ENCODE measurements at regions not wholly inside any gene's neighbourhood (a gene's known extent, or its start where the extent isn't known, plus 50 kb on each side); places are given as distances from the start of the nearest gene placed in this dataset.

- TF ChIP-seq, protein P1, sequence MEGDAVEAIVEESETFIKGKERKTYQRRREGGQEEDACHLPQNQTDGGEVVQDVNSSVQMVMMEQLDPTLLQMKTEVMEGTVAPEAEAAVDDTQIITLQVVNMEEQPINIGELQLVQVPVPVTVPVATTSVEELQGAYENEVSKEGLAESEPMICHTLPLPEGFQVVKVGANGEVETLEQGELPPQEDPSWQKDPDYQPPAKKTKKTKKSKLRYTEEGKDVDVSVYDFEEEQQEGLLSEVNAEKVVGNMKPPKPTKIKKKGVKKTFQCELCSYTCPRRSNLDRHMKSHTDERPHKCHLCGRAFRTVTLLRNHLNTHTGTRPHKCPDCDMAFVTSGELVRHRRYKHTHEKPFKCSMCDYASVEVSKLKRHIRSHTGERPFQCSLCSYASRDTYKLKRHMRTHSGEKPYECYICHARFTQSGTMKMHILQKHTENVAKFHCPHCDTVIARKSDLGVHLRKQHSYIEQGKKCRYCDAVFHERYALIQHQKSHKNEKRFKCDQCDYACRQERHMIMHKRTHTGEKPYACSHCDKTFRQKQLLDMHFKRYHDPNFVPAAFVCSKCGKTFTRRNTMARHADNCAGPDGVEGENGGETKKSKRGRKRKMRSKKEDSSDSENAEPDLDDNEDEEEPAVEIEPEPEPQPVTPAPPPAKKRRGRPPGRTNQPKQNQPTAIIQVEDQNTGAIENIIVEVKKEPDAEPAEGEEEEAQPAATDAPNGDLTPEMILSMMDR (IDR thresholded peaks at IDR 0.05; ENCODE audit: borderline replicate concordance), result no peak
- no peak for DNase-seq
- intact Hi-C loops (cut with micrococcal nuclease), result no loop called here
- Histone ChIP-seq H3K27me3 (ENCODE audit: low read depth) (no peaks in the 10 kb centered on the region), H3K9me3 (replicated peaks) (no peaks in the 10 kb centered on the region), H3K27ac (replicated peaks) (no peak overlapping the region), H3K4me3 (no peak overlapping the region), H3K4me1 (peaks cover 11% of the 10 kb centered on the region), H3K36me3 (no peaks in the 10 kb centered on the region)
These were observed 246.9 kb downstream of the RPS24 start for GRCh38 chr10:78280604-78281003.

DNA sequence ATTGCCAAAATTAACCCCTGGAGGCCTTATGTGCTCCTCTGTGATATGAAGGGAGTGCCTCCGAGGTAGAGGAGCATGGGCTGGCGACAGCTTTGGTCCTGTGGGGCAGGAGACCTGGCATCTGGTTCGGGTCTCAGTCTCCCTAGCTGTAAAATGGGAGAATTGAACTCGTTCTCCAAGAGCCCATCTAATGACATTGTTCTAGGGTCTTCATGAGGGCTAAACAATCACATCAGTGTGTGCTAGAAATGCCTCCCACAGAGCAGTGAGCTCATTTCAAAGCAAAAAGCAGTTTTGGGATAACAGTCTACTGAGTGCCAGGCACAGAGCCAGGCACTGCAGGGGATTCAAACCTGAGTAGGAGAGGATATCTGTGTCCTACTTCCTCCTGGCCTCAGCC lies 248.0 kb downstream of the RPS24 start:
- intact Hi-C loops (cut with micrococcal nuclease), result no loop called here
- Histone ChIP-seq H3K27ac (replicated peaks) (no peak overlapping the region), H3K27me3 (ENCODE audit: low read depth) (no peaks in the 10 kb centered on the region), H3K9me3 (replicated peaks) (no peaks in the 10 kb centered on the region), H3K4me3 (no peak overlapping the region), H3K4me1 (peaks cover 11% of the 10 kb centered on the region), H3K36me3 (no peaks in the 10 kb centered on the region)
- TF ChIP-seq, protein P1 (IDR thresholded peaks at IDR 0.05; ENCODE audit: borderline replicate concordance), result no peak
- DNase-seq, result no peak

- no peak for DNase-seq
- Histone ChIP-seq H3K4me3 (no peak overlapping the region), H3K4me1 (no peaks in the 10 kb centered on the region), H3K9me3 (replicated peaks) (no peaks in the 10 kb centered on the region), H3K27me3 (ENCODE audit: low read depth) (no peaks in the 10 kb centered on the region), H3K36me3 (no peaks in the 10 kb centered on the region), H3K27ac (replicated peaks) (no peak overlapping the region)
- intact Hi-C loops (cut with micrococcal nuclease), result no loop called here
- TF ChIP-seq, protein P1 (IDR thresholded peaks at IDR 0.05; ENCODE audit: borderline replicate concordance), result no peak
These were observed 249.5 kb downstream of the RPS24 start for GRCh38 chr10:78283069-78283682.

- Histone ChIP-seq H3K4me1 (no peaks in the 10 kb centered on the region), H3K27ac (replicated peaks) (no peak overlapping the region), H3K27me3 (ENCODE audit: low read depth) (no peaks in the 10 kb centered on the region), H3K36me3 (no peaks in the 10 kb centered on the region), H3K4me3 (no peak overlapping the region), H3K9me3 (replicated peaks) (no peaks in the 10 kb centered on the region)
- TF ChIP-seq, protein P1 (IDR thresholded peaks at IDR 0.05; ENCODE audit: borderline replicate concordance), result no peak
- DNase-seq, result no peak
- intact Hi-C loops (cut with micrococcal nuclease), result no loop called here
These were observed 250.7 kb downstream of the RPS24 start for GRCh38 chr10:78284381-78284780.

DNA sequence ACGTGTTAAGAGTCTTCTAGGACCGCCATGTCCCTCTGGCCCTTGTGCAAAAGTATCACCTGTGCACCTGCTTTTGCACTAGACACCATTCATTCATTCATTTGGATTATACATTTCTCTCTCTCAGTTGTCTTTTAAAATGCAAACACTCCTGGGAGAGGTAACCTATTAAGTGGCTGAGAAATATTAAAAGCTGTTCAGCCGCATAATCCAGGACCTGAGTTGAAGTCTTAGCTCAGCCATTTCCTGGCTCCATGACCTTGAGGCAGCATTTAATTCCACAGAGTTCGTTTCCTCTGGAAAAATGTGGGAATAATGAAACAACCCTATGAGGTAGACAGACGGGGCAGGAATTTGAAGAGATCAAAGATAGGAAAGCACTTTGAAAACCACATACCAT lies 251.6 kb downstream of the RPS24 start:
- Histone ChIP-seq H3K27ac (replicated peaks) (no peak overlapping the region), H3K9me3 (replicated peaks) (no peaks in the 10 kb centered on the region), H3K4me3 (no peak overlapping the region), H3K4me1 (no peaks in the 10 kb centered on the region), H3K27me3 (ENCODE audit: low read depth) (no peaks in the 10 kb centered on the region), H3K36me3 (no peaks in the 10 kb centered on the region)
- TF ChIP-seq, protein P1 (IDR thresholded peaks at IDR 0.05; ENCODE audit: borderline replicate concordance), result no peak
- no peak for DNase-seq
- intact Hi-C loops (cut with micrococcal nuclease), result no loop called here
